Thoracic aorta (tissue), 2 donors: ENCODE measurements at regions not wholly inside any gene's neighbourhood (a gene's known extent, or its start where the extent isn't known, plus 50 kb on each side); places are given as distances from the start of the nearest gene placed in this dataset.
"Not testable (repeated sequence)": the region's sequence is repeated elsewhere in the genome, so short reads cannot be mapped to it uniquely, and the experiment has no call there.

ENCODE experiments used
- ATAC-seq: fragments of 150-250 bp; one replicate; pipeline ENCODE4 v1.8.0; 2017; ENCODE audit warnings: low read depth; ENCODE audit not compliant: insufficient number of reproducible peaks, low FRiP score
- DNase-seq: peaks from one replicate; pipeline ENCODE4 v3.0.0-alpha.2; 2020; ENCODE audit warnings: low spot score
- H3K27ac ChIP-seq, 2 donors: fragments of 200-600 bp; sonication (generic); 1 replicate in 1 of 2; 2 replicates in 1 of 2; pipeline ENCODE4 v1.5.1; 2016; ENCODE audit warnings: mild to moderate bottlenecking in 2 of 2, moderate library complexity in 2 of 2
- H3K27me3 ChIP-seq: fragments of 200-600 bp; sonication (generic); replicated peaks from 2 replicates; pipeline ENCODE4 v1.6.0; 2016; ENCODE audit warnings: mild to moderate bottlenecking; ENCODE audit not compliant: insufficient read depth
- H3K36me3 ChIP-seq: fragments of 200-600 bp; sonication (generic); one replicate; pipeline ENCODE4 v1.5.1; 2016
- H3K4me1 ChIP-seq, 2 donors: fragments of 200-600 bp; sonication (generic); 1 replicate in 1 of 2; 2 replicates in 1 of 2; pipeline versions ENCODE4 v1.5.1 to v1.6.0; 2016; ENCODE audit warnings: low read depth in 2 of 2, mild to moderate bottlenecking in 1 of 2; ENCODE audit not compliant: control insufficient read depth in 1 of 2
- H3K4me3 ChIP-seq: fragments of 200-600 bp; sonication (generic); 2 replicates; pipeline ENCODE4 v1.5.1; 2016; ENCODE audit warnings: mild to moderate bottlenecking
- H3K9me3 ChIP-seq: fragments of 200-600 bp; sonication (generic); 2 replicates; pipeline ENCODE4 v1.5.1; 2016
- TF ChIP-seq, protein P1 (sequence below): fragments of 200-600 bp; sonication (generic); IDR thresholded peaks from one replicate; pipeline ENCODE4 v1.5.1; 2019; ENCODE audit warnings: antibody characterized with exemption

DNA sequence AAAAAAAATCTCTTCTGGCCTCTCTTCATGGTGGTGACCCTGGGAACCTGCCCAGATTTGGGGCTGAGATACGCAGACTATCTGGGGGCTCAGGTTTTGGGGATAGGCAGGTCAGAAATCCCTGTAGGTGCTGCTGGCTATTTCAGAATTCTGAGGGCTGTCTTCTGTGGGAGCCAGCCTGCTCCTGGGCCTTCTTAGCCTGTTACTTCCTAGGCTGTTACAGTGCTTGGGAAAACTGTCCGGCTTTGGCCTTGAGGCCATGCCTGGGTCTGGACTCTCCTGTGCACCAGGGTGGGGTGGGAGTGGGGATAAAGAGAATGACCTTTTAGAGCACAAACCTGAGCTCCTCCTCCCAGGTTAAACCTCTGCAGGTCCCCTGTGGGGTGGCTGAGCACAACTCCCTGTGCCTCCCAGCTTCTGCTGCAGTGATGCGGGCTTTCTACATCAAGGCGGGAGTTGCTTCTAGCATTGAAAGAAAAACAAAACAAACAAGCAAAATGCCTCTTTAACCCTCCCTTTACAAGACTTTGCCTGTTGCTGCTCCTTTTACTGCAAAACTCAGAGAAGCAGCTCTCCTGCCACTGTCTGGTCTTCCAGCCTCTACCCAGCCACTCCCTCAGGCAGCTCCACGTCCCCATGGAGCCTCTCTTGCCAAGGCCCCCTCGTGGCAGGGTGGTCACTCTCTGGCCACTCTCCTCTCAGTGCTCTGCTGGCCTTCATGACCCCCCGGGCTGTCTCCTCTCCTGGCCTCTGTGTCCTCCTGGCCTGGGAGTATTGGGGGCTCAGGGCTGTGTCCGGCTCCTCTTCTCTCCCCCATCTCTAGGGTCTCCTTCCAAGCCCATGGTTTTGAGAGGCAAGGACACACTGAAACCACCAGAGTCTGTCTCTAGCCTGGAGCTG is 293.0 kb upstream of the HS6ST1 start:
- DNase-seq = no peak
- Histone ChIP-seq H3K4me1 (peaks cover 0 to 15% of the 10 kb centered on the region in 2 donors), H3K4me3 (no peak overlapping the region), H3K27me3 (no peaks in the 10 kb centered on the region), H3K36me3 (no peaks in the 10 kb centered on the region), H3K27ac (no peak overlapping the region), H3K9me3 (no peaks in the 10 kb centered on the region)
- no peak for ATAC-seq
- TF ChIP-seq, protein P1, sequence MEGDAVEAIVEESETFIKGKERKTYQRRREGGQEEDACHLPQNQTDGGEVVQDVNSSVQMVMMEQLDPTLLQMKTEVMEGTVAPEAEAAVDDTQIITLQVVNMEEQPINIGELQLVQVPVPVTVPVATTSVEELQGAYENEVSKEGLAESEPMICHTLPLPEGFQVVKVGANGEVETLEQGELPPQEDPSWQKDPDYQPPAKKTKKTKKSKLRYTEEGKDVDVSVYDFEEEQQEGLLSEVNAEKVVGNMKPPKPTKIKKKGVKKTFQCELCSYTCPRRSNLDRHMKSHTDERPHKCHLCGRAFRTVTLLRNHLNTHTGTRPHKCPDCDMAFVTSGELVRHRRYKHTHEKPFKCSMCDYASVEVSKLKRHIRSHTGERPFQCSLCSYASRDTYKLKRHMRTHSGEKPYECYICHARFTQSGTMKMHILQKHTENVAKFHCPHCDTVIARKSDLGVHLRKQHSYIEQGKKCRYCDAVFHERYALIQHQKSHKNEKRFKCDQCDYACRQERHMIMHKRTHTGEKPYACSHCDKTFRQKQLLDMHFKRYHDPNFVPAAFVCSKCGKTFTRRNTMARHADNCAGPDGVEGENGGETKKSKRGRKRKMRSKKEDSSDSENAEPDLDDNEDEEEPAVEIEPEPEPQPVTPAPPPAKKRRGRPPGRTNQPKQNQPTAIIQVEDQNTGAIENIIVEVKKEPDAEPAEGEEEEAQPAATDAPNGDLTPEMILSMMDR = no peak

DNA sequence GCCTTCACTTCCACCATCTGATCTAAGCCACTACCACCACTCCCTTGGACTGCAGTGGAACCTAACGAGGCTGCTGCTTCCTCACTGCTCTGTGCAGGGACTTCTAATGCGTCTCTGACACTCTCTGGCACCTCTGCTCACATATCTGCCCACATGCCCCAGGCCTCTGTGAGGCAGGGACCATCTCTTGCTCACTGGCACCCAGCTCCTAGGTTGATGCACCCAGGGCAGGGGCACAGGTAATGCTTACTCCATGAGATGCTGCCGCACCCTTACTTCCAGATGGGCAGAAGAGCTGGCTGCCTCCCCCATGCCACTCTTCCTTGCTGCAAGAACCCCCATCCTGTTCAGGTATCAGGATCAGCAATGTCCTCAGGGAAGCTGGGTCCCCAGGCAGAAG is 294.0 kb upstream of the HS6ST1 start:
- Histone ChIP-seq H3K9me3 (no peaks in the 10 kb centered on the region), H3K27me3 (no peaks in the 10 kb centered on the region), H3K36me3 (no peaks in the 10 kb centered on the region), H3K4me3 (no peak overlapping the region), H3K4me1 (peaks cover 0 to 10% of the 10 kb centered on the region in 2 donors), H3K27ac (no peak overlapping the region)
- ATAC-seq (no peak), DNase-seq (no peak)
- TF ChIP-seq, protein P1 = no peak

DNA sequence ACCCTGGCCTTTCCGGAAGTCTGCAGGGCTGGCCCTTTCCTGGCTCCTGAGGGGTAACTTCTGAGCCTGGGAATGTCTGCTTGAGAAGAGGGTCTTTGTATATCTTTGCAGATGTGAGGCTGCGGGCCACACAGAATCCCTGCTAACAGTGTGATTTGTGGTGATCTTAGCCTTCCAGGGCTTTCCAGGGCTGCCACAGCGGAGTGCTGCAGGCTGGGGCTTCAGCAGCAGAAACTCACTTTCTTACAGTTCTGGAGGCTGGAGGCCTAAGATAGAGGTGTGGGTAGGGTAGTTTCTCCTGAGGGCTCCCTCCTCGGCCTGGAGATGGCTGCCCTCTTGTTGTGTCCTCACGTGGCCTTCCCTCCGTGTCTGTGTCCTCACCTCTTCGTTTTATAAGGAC is 294.7 kb upstream of the HS6ST1 start:
- ATAC-seq = no peak
- no peak overlapping the region for H3K27ac ChIP-seq
- TF ChIP-seq, protein P1 = no peak
- H3K4me1 ChIP-seq = peaks cover 0 to 3% of the 10 kb centered on the region in 2 donors
- H3K9me3 ChIP-seq = no peaks in the 10 kb centered on the region
- no peak for DNase-seq
- H3K27me3 ChIP-seq = no peaks in the 10 kb centered on the region
- H3K36me3 ChIP-seq = no peaks in the 10 kb centered on the region
- no peak overlapping the region for H3K4me3 ChIP-seq

DNA sequence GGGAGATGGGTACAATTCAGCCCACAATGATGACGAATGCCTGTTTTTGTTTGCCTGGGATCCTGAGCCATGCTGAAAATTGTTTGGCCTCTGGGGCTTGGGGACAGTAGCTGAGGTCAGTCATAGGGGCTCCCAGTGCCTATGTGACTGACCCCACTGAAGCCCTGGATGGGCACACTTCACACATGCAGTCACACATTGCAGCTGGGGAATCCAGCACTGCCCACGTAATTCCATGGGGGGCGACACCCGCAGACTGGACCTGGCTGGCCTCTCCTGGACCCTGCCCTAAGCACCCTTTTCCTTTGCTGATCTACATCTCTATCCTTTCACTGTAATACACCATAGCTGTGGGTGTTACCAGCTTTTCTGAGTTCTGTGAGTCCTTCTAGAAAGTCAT is 295.2 kb upstream of the HS6ST1 start:
- Histone ChIP-seq H3K4me1 (no peaks in the 10 kb centered on the region), H3K4me3 (no peak overlapping the region), H3K27ac (no peak overlapping the region), H3K27me3 (no peaks in the 10 kb centered on the region), H3K9me3 (no peaks in the 10 kb centered on the region), H3K36me3 (no peaks in the 10 kb centered on the region)
- ATAC-seq = no peak
- TF ChIP-seq, protein P1 = no peak
- DNase-seq = no peak

DNA sequence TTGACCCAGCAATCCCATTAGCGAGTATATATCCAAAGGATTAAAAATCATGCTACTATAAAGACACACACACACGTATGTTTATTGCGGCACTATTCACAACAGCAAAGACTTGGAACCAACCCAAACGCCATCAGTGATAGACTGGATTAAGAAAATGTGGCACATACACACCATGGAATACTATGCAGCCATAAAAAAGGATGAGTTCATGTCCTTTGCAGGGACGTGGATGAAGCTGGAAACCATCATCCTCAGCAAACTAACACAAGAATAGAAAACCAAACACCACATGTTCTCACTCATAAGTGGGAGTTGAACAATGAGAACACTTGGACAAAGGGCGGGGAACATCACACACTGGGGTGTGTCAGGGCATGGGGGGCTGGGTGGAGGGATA is 296.2 kb upstream of the HS6ST1 start:
- DNase-seq, ATAC-seq, H3K27ac ChIP-seq: not testable (repeated sequence)

DNA sequence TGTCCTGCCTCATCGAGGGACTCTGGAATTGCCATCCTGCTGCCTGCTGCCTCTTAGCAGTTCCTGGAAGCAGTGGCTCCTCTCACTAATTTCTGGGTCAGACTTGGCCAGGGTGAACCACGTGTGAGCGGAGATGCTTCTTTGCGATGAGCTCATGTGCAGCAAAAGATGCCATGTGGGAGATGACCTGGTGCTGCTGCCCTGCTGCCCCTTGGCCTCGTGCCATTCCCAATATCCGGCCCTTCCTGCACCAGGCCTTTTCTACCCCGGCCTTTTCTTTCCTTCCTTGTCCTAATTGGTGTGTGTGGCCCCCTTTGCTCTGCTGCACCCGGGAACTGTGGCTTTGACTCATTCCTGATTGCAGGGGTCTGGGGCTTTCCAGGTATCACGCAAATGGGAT is 296.9 kb upstream of the HS6ST1 start:
- no peaks in the 10 kb centered on the region for H3K9me3 ChIP-seq
- DNase-seq = no peak
- H3K36me3 ChIP-seq = no peaks in the 10 kb centered on the region
- ATAC-seq = no peak
- H3K4me1 ChIP-seq = no peaks in the 10 kb centered on the region
- TF ChIP-seq, protein P1 = no peak
- H3K27me3 ChIP-seq = no peaks in the 10 kb centered on the region
- no peak overlapping the region for H3K4me3 ChIP-seq
- no peak overlapping the region for H3K27ac ChIP-seq

More for the DNA sequence above, 296.2 kb upstream of the HS6ST1 start:
- not testable (repeated sequence) for H3K27me3 ChIP-seq, H3K4me1 ChIP-seq, H3K9me3 ChIP-seq, H3K4me3 ChIP-seq, H3K36me3 ChIP-seq
